GM12865 (cell line): ENCODE measurements at regions not wholly inside any gene's neighbourhood (a gene's known extent, or its start where the extent isn't known, plus 50 kb on each side); places are given as distances from the start of the nearest gene placed in this dataset.

Experiments
- DNase-seq: peaks from one replicate; pipeline ENCODE4 v3.0.0; 2010; ENCODE audit warnings: low read depth
- H3K4me3 ChIP-seq: 2 replicates; pipeline ENCODE4 v1.5.1; 2011; ENCODE audit warnings: mild to moderate bottlenecking, low read depth, low read length, control low read depth
- CTCF ChIP-seq: IDR thresholded peaks from 2 replicates; pipeline ENCODE4 v1.5.1; 2011; ENCODE audit warnings: low read length, control low read depth, low read depth, inconsistent platforms; ENCODE audit not compliant: insufficient read depth; ENCODE audit errors: missing control alignments

DNA sequence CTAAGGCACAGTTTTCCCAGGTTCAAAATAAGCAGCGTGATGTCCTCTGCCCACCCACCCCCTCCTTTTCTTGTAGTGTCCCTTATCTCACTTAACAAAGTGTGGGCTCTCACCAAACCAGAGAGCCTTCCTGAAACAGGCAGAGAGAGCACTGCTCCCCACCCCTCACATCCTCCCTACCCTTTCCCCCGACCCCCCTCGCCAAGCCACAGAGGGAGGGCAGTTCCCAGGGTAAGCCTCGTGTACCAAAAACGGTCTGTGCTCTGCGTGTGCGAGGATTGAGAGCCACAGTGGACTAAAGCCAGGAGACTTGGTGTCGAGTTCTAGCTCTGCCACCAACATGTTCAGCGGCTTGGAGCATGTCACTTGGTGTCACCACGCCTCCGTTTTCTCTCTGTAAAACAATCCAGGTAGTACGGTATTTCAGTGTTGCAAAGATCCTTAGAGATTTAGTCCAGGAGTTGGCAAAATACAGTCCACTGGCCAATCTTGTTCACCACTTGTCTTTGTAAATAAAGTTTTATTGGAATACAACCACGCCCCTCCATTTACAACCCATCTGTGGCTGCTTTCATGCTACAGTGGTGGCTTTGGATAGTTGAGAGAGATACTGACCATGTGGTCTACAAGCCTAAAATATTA, 249.9 kb downstream of the OPA1 start:
- no peak for DNase-seq
- no peak overlapping the region for H3K4me3 ChIP-seq
- TF ChIP-seq CTCF, result no peak

DNA sequence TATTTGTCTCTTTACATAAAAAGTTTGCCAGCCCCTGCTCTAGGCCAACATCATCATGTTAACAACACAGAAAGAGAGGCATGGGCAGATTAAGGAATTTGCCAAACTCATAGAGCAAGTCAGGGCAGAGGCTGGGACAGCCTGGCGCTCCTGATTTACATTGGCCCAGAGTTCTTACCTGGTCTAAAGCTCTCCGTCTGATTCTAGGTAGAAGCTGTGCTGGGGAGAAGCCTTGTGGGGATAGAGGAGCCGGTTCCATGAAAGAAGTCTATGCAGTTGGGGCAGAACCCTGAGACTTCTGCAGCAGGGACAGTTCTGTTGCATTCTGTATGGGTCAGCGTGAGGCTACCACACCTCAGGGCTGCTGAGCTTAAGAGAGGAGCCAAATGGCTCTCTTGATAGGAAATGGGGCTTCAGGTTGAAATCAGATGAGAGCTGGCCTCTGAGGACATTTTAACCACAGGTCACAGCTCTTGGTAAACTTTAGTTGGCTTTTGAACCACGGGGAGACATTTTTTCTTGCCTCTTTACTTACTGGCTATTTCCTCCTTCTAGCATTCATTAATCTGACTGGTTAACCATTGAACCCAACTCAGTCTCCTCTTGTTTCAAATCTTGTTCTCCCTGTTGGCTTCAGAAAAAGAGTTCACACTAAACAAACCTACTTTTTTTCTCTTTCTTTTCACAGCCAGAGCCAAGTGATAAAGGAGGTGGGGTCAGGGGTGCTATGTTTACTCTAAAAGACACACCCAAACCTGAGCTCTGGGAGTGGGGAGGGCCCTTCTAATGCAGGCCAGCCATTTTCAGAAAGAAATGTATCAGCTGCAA, 250.7 kb downstream of the OPA1 start:
- no peak for TF ChIP-seq CTCF
- H3K4me3 ChIP-seq, result no peak overlapping the region
- DNase-seq, result no peak

- no peak overlapping the region for H3K4me3 ChIP-seq
- no peak for TF ChIP-seq CTCF
- DNase-seq, result no peak
Observed at GRCh38 chr3:193844472-193844871, 251.5 kb downstream of the OPA1 start.

GRCh38 chr3:193845144-193845543, 252.1 kb downstream of the OPA1 start:
- no peak for TF ChIP-seq CTCF
- no peak for DNase-seq
- no peak overlapping the region for H3K4me3 ChIP-seq

DNA sequence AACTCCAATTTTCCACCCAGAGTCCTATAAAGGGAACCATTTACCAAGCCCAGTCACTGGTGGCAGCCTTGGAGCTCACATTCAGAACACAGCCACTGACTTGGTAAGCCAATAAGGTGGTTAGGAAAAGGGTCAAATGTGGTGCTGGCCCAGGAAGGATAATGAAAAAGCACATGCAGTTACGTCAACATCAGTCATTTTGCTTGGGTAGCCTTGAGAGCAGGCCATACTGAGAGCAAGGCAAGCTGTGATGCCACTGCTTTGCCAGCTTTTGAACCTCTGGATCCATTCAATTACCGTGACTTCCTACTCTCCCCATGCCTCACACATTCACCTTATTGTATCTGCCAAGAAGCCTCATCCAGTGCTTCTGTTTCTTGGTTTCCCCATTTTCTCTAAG, 253.6 kb downstream of the OPA1 start:
- no peak for TF ChIP-seq CTCF
- H3K4me3 ChIP-seq, result no peak overlapping the region
- no peak for DNase-seq

- no peak for TF ChIP-seq CTCF
- no peak overlapping the region for H3K4me3 ChIP-seq
Observed at GRCh38 chr3:193847402-193847801, 254.4 kb downstream of the OPA1 start.

More at GRCh38 chr3:193847402-193847801, 254.4 kb downstream of the OPA1 start:
- no peak for DNase-seq
